Anterior cingulate cortex (tissue), 58 donors: ENCODE measurements at regions not wholly inside any gene's neighbourhood (a gene's known extent, or its start where the extent isn't known, plus 50 kb on each side); places are given as distances from the start of the nearest gene placed in this dataset.

Experiments
- DNase-seq, 58 donors: peaks; one replicate each; lab custom pipeline; 2025; lab: John Stamatoyannopoulos, UW

DNA sequence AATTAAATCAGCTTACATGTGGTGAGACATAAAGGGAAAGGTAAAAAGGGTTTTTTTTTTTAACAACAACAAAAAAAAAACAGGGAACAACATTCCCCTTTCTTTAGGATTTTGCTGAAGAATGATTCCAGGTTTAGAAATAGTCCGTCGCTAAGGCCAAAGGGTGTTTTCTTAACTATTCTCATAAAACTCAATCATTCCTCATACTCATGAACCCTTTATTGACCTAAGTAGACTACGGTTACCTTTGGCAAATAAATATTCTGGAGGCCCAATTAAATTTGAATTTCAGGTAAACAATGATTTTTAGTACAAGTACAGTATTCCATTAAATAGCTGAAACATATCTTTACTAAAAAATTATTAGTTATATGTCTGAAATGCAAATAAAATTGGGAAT, 55.6 kb upstream of the CCNG1 start:
- DNase-seq: no peak

DNA sequence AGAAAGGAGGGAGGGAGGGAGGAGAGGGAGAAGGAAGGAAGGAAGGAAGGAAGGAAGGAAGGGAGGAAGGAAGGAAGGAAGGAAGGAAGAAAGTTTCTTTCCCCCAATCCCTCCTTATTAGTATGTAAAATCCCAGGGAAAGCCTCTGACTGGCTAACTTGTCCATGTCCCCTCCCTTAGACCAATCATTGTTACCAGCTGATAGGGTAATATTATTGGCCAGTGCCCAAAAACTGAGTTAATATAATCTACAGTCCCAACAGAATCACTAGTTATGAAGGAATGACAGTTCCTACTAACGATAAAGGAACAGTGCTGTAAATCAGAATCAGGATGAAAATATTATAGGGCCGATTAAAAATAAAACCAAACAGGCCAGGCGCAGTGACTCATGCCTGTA, 53.6 kb upstream of the CCNG1 start:
- DNase-seq: no peak

DNA sequence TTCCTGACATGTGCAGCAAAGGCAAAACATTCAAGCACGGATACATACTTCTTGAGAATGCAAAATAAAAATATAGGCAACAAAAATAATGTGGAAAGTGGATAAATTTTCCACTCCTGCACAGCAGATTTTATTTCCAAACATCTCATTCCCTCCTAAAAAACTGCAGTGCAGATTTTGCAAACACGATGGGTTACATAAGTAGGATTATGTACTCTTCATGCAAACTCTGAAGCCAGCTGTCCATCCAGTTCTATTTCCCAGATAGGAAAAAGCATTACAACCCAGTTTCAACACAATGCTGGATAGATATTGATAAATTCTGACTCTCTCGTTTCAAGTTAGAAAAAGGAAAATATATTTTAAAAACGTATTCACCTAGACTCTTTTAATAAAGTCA, 52.7 kb upstream of the CCNG1 start:
- DNase-seq: peak in 2 of 58 donors; percentile 6 to 8

DNA sequence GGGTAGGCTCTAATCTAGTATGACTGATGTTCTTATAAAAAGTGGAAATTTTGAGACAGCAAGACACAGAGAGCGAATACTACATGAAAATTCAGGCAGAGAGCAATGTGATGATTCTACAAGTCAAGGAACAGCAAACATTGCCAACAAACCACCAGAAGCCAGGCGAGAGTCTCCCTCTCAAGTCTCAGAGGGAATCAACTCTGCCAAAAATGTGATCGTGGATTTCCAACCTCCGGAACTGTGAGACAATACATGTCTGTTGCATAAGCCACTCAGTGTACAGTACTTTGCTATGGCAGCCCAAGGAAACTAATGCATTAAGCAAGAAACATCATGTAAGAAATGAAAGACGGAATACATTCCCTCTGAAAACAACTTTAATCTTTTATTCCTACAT, 52.1 kb upstream of the CCNG1 start:
- DNase-seq: peak in 27 of 58 donors; percentile 4 to 75 (median 24)

DNA sequence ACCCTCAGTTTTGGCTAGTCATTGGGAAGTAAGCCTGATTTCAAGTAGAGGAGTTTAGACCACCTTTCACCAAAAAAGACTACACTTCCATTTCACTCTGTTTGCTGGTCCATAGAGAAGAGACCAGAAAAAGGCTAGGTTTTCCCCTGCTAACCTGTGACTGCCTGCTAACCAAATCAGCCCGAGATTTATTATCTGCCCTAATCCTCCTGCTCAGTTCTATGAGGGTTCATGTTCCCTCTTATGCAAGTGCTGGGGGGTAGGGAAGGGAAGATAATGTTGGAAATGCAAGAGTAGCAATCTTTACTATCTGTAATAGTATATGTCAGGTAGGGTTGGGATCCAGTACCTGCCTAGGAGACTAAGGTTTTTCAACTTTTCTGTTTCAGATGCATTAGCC, 51.6 kb upstream of the CCNG1 start:
- no peak for DNase-seq

DNA sequence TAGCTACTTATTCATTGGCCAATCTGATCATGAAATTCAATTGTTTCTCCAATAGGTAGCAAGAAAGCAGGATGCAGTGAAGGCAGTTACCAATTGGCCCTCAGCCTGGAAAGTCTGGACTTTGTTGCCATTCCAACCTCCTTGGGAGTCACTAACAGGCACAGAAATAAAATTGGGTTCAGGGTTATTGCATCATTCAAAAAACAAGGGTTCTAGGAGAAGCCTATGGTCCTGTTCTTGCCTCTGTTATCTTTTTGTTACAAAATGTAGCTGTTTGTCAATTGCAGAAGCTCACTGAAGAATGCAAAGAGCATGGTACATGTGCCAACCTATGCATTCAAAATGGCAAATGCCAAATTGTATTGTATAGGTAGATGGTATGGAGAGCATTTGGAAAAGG, 51.0 kb upstream of the CCNG1 start:
- no peak for DNase-seq

DNA sequence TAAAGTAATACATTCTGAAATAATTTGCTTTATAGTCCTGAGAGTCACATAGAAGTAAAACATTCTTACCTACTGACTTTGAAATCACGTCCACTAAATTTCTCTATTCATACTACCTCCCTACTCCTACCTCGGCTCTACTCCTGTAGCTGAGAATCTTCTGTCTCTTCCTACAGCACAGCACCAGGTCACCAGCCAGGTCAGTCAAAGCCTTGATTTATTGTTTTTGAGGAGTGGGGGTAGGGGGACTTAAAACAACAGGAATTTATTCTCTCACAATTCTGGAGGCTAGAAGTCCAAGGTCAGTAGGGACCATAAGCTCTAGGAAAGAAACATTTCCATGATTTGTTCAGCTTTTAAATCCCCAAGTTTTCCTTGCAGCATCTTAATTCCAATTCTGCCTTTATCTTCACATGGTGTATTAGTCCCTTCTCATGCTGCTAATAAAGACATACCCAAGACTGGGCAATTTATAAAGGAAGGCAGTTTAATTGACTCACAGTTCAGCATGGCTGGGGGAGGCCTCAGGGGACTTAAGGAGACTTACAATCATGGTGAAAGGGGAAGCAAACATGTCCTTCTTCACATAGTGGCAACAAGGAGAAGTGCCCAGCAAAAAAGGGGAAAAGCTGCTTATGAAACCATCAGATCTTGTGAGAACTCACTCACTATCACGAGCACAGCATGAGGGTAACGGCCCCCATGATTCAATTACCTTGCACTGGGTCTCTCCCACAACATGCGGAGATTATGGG, 49.6 kb upstream of the CCNG1 start:
- DNase-seq: no peak
